Ovary (tissue), 3 donors: ENCODE measurements at regions not wholly inside any gene's neighbourhood (a gene's known extent, or its start where the extent isn't known, plus 50 kb on each side); places are given as distances from the start of the nearest gene placed in this dataset.

ENCODE experiments used
- CTCF ChIP-seq, 3 donors: fragments of 450-650 bp in 2 of 3; fragments of 200-600 bp in 1 of 3; IDR thresholded peaks; one replicate each; pipeline versions ENCODE4 v1.5.1 to v1.8.0; 2016 to 2022; ENCODE audit warnings: antibody characterized with exemption in 3 of 3, mild to moderate bottlenecking in 1 of 3
- EP300 ChIP-seq: sonication (generic); formaldehyde crosslinking; IDR thresholded peaks from one replicate; pipeline ENCODE4 v1.6.1; 2017; ENCODE audit warnings: antibody characterized with exemption
- POLR2A ChIP-seq: fragments of 450-650 bp; IDR thresholded peaks from one replicate; pipeline ENCODE4 v1.6.1; 2017; ENCODE audit warnings: antibody characterized with exemption, mild to moderate bottlenecking, moderate library complexity
- donor health status: DM: no; HTN: no; CAD: no.

DNA sequence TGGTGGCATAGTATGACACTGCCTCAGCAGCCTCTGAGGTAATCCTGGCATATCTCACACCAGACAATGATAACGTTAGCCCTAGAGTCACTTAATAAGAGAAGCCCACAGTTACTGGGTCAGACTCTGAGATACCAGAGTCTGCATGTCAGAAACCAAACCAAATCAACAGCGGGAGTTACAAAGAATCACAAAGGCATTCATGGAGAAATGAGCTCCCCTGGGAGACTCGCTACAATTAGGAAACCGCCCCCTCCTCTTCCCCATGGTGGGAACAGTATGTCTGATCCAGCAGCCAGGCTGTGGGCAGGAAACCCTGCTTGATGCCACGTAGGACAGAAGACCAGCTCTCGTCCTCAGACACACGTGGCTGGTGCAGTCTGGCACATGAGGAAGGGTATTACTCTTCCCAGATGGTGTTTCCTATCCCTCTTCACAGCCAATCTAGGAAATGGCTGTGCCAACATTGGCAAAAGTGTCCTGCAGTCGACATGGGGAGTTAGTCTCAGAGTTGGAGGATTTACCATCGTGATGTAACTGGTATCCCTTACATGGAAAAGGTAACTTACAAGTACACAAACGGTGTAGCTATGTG is 485.4 kb downstream of the ZNF608 start:
- TF ChIP-seq POLR2A (no peak), EP300 (no peak), CTCF (IDR thresholded peaks at IDR 0.05) (no peak)
